Duodenal mucosa (tissue), 2 donors: ENCODE measurements at regions not wholly inside any gene's neighbourhood (a gene's known extent, or its start where the extent isn't known, plus 50 kb on each side); places are given as distances from the start of the nearest gene placed in this dataset.

Experiments used
- H3K27ac ChIP-seq: one replicate; pipeline ENCODE4 v1.7.0; 2013; ENCODE audit warnings: low read depth, low read length
- H3K27me3 ChIP-seq, 2 donors: one replicate each; pipeline ENCODE4 v1.7.0; 2013; ENCODE audit warnings: low read length in 2 of 2, control low read depth in 1 of 2; ENCODE audit not compliant: insufficient read depth in 2 of 2, control insufficient read depth in 1 of 2
- H3K36me3 ChIP-seq, 2 donors: one replicate each; pipeline ENCODE4 v1.7.0; 2013; ENCODE audit warnings: low read length in 2 of 2, control low read depth in 1 of 2; ENCODE audit not compliant: insufficient read depth in 2 of 2, control insufficient read depth in 1 of 2
- H3K4me1 ChIP-seq, 2 donors: one replicate each; pipeline ENCODE4 v1.7.0; 2013; ENCODE audit warnings: low read length in 2 of 2, control low read depth in 1 of 2; ENCODE audit not compliant: insufficient read depth in 2 of 2, control insufficient read depth in 1 of 2
- H3K4me3 ChIP-seq, 2 donors: one replicate each; pipeline ENCODE4 v1.7.0; 2013; ENCODE audit warnings: low read length in 2 of 2, low read depth in 1 of 2
- H3K9ac ChIP-seq, 2 donors: one replicate each; pipeline ENCODE4 v1.7.0; 2013; ENCODE audit warnings: low read length in 2 of 2, low read depth in 1 of 2
- H3K9me3 ChIP-seq, 2 donors: one replicate each; pipeline ENCODE4 v1.7.0; 2013; ENCODE audit warnings: low read length in 2 of 2, control low read depth in 1 of 2; ENCODE audit not compliant: control insufficient read depth in 1 of 2

- no peak overlapping the region for H3K4me3 ChIP-seq
- H3K27ac ChIP-seq, result no peak overlapping the region
- H3K9ac ChIP-seq, result no peak overlapping the region
- H3K36me3 ChIP-seq, result no peaks in the 10 kb centered on the region
- H3K9me3 ChIP-seq, result no peaks in the 10 kb centered on the region
- peaks cover 0 to 10% of the 10 kb centered on the region in 2 donors for H3K4me1 ChIP-seq
- H3K27me3 ChIP-seq, result no peaks in the 10 kb centered on the region
Observed at GRCh38 chr2:9145109-9145751, 61.4 kb upstream of the ASAP2 start.

GRCh38 chr2:9144617-9145016, 62.0 kb upstream of the ASAP2 start:
- Histone ChIP-seq H3K27me3 (no peaks in the 10 kb centered on the region), H3K4me1 (peaks cover 0 to 10% of the 10 kb centered on the region in 2 donors), H3K9me3 (no peaks in the 10 kb centered on the region), H3K4me3 (no peak overlapping the region), H3K36me3 (no peaks in the 10 kb centered on the region), H3K9ac (no peak overlapping the region), H3K27ac (no peak overlapping the region)

GRCh38 chr2:9144046-9144445, 62.6 kb upstream of the ASAP2 start:
- Histone ChIP-seq H3K27ac (no peak overlapping the region), H3K4me1 (peaks cover 0 to 10% of the 10 kb centered on the region in 2 donors), H3K9ac (no peak overlapping the region), H3K4me3 (no peak overlapping the region), H3K27me3 (no peaks in the 10 kb centered on the region), H3K9me3 (no peaks in the 10 kb centered on the region), H3K36me3 (no peaks in the 10 kb centered on the region)

- no peak overlapping the region for H3K27ac ChIP-seq
Observed at GRCh38 chr2:9143264-9143815, 63.3 kb upstream of the ASAP2 start.

GRCh38 chr2:9142551-9143263, 63.9 kb upstream of the ASAP2 start:
- H3K4me1 ChIP-seq, result peaks cover 7 to 17% of the 10 kb centered on the region in 2 donors
- no peaks in the 10 kb centered on the region for H3K9me3 ChIP-seq
- H3K27me3 ChIP-seq, result no peaks in the 10 kb centered on the region
- H3K4me3 ChIP-seq, result peak overlapping the region; percentile 17 to 48
- H3K27ac ChIP-seq, result no peak overlapping the region
- H3K9ac ChIP-seq, result peak overlapping the region; percentile 6 to 7
- H3K36me3 ChIP-seq, result no peaks in the 10 kb centered on the region

More at GRCh38 chr2:9143264-9143815, 63.3 kb upstream of the ASAP2 start:
- Histone ChIP-seq H3K4me1 (peaks cover under 1 to 11% of the 10 kb centered on the region in 2 donors), H3K27me3 (no peaks in the 10 kb centered on the region), H3K4me3 (peak overlapping the region; percentile 17 to 48), H3K36me3 (no peaks in the 10 kb centered on the region), H3K9ac (peak overlapping the region; percentile 6 to 7), H3K9me3 (no peaks in the 10 kb centered on the region)

GRCh38 chr2:9141706-9142460, 64.7 kb upstream of the ASAP2 start:
- no peaks in the 10 kb centered on the region for H3K9me3 ChIP-seq
- no peak overlapping the region for H3K27ac ChIP-seq
- H3K27me3 ChIP-seq, result no peaks in the 10 kb centered on the region
- H3K9ac ChIP-seq, result no peak overlapping the region
- H3K4me3 ChIP-seq, result no peak overlapping the region
- no peaks in the 10 kb centered on the region for H3K36me3 ChIP-seq
- peaks cover 12 to 26% of the 10 kb centered on the region in 2 donors for H3K4me1 ChIP-seq

GRCh38 chr2:9141091-9141667, 65.4 kb upstream of the ASAP2 start:
- Histone ChIP-seq H3K4me1 (peaks cover 12 to 26% of the 10 kb centered on the region in 2 donors), H3K9me3 (no peaks in the 10 kb centered on the region), H3K4me3 (no peak overlapping the region), H3K27ac (no peak overlapping the region), H3K27me3 (no peaks in the 10 kb centered on the region), H3K36me3 (no peaks in the 10 kb centered on the region), H3K9ac (no peak overlapping the region)

GRCh38 chr2:9140645-9141044, 66.0 kb upstream of the ASAP2 start:
- H3K27me3 ChIP-seq, result no peaks in the 10 kb centered on the region
- H3K36me3 ChIP-seq, result no peaks in the 10 kb centered on the region
- H3K9me3 ChIP-seq, result no peaks in the 10 kb centered on the region
- H3K4me3 ChIP-seq, result no peak overlapping the region
- no peak overlapping the region for H3K27ac ChIP-seq
- H3K4me1 ChIP-seq, result peaks cover 12 to 26% of the 10 kb centered on the region in 2 donors
- no peak overlapping the region for H3K9ac ChIP-seq

- H3K36me3 ChIP-seq, result no peaks in the 10 kb centered on the region
- H3K4me3 ChIP-seq, result no peak overlapping the region
- H3K27me3 ChIP-seq, result no peaks in the 10 kb centered on the region
- peaks cover 12 to 26% of the 10 kb centered on the region in 2 donors for H3K4me1 ChIP-seq
- no peaks in the 10 kb centered on the region for H3K9me3 ChIP-seq
- H3K9ac ChIP-seq, result no peak overlapping the region
- no peak overlapping the region for H3K27ac ChIP-seq
Observed at GRCh38 chr2:9139491-9140443, 66.8 kb upstream of the ASAP2 start.
